ENCODE measurements at regions not wholly inside any gene's neighbourhood (a gene's known extent, or its start where the extent isn't known, plus 50 kb on each side); places are given as distances from the start of the nearest gene placed in this dataset.

GRCh38 chr2:194765723-194766122 lies 891.3 kb upstream of the SLC39A10 start:
- no peak overlapping the region for H3K4me3 ChIP-seq (ENCODE audit: insufficient read depth, low read depth, low read length)
- no peaks in the 10 kb centered on the region for H4K20me1 ChIP-seq (ENCODE audit: insufficient read depth, low read length)
- H3K79me2 ChIP-seq (ENCODE audit: insufficient read depth, low read length), result no peaks in the 10 kb centered on the region
- no peak overlapping the region for H3K4me3 Mint-ChIP-seq (ENCODE audit: unreplicated experiment)
- no peak overlapping the region for H3K27ac ChIP-seq (ENCODE audit: low read depth, low read length)
- no peak overlapping the region for H2AFZ ChIP-seq (ENCODE audit: low read depth, low read length)
- H3K36me3 ChIP-seq (ENCODE audit: insufficient read depth, low read length), result no peaks in the 10 kb centered on the region
- H3K27ac Mint-ChIP-seq (ENCODE audit: unreplicated experiment), result no peak overlapping the region
- no peak overlapping the region for H3K4me2 ChIP-seq (ENCODE audit: low read length)
- H3K9me3 ChIP-seq (ENCODE audit: insufficient read depth, low read depth, low read length), result no peaks in the 10 kb centered on the region
- no peaks in the 10 kb centered on the region for H3K36me3 Mint-ChIP-seq (ENCODE audit: low read depth, unreplicated experiment)
- no peak for FAIRE-seq
- no peaks in the 10 kb centered on the region for H3K27me3 ChIP-seq (ENCODE audit: insufficient read depth, low read length)
- no peak overlapping the region for H3K9ac ChIP-seq (ENCODE audit: low read length)
- no peak for DNase-seq (ENCODE audit: low read depth)
- no peaks in the 10 kb centered on the region for H3K4me1 Mint-ChIP-seq (ENCODE audit: low read depth, unreplicated experiment)
- no peaks in the 10 kb centered on the region for H3K4me1 ChIP-seq (ENCODE audit: insufficient read depth, low read length)
- no peak for TF ChIP-seq EZH2 (IDR thresholded peaks at IDR 0.05; ENCODE audit: insufficient read depth, low read length)
- no peak for TF ChIP-seq CTCF (IDR thresholded peaks at IDR 0.05; ENCODE audit: insufficient read depth, low read depth, low read length)
- peaks cover under 1% of the 10 kb centered on the region for H3K9me3 Mint-ChIP-seq (ENCODE audit: unreplicated experiment)
- peaks cover 3% of the 10 kb centered on the region for H3K27me3 Mint-ChIP-seq (ENCODE audit: low read depth, unreplicated experiment)

GRCh38 chr2:194750926-194751325 lies 906.1 kb upstream of the SLC39A10 start:
- no peaks in the 10 kb centered on the region for H4K20me1 ChIP-seq (ENCODE audit: insufficient read depth, low read length)
- H3K79me2 ChIP-seq (ENCODE audit: insufficient read depth, low read length), result no peaks in the 10 kb centered on the region
- Mint-ChIP-seq H3K4me3 (ENCODE audit: unreplicated experiment) (no peak overlapping the region), H3K9me3 (ENCODE audit: unreplicated experiment) (no peaks in the 10 kb centered on the region), H3K27me3 (ENCODE audit: low read depth, unreplicated experiment) (no peaks in the 10 kb centered on the region), H3K27ac (ENCODE audit: unreplicated experiment) (no peak overlapping the region), H3K4me1 (ENCODE audit: low read depth, unreplicated experiment) (no peaks in the 10 kb centered on the region), H3K36me3 (ENCODE audit: low read depth, unreplicated experiment) (no peaks in the 10 kb centered on the region)
- no peak overlapping the region for H2AFZ ChIP-seq (ENCODE audit: low read depth, low read length)
- H3K36me3 ChIP-seq (ENCODE audit: insufficient read depth, low read length), result no peaks in the 10 kb centered on the region
- DNase-seq (ENCODE audit: low read depth) (no peak), FAIRE-seq (no peak)
- H3K9me3 ChIP-seq (ENCODE audit: insufficient read depth, low read depth, low read length), result no peaks in the 10 kb centered on the region
- H3K9ac ChIP-seq (ENCODE audit: low read length), result no peak overlapping the region
- no peak for TF ChIP-seq CTCF (IDR thresholded peaks at IDR 0.05; ENCODE audit: insufficient read depth, low read depth, low read length)
- no peak for TF ChIP-seq EZH2 (IDR thresholded peaks at IDR 0.05; ENCODE audit: insufficient read depth, low read length)
- H3K27me3 ChIP-seq (ENCODE audit: insufficient read depth, low read length), result no peaks in the 10 kb centered on the region
- no peaks in the 10 kb centered on the region for H3K4me1 ChIP-seq (ENCODE audit: insufficient read depth, low read length)
- no peak overlapping the region for H3K4me2 ChIP-seq (ENCODE audit: low read length)
- H3K27ac ChIP-seq (ENCODE audit: low read depth, low read length), result no peak overlapping the region
- H3K4me3 ChIP-seq (ENCODE audit: insufficient read depth, low read depth, low read length), result no peak overlapping the region

GRCh38 chr2:194745557-194746146 lies 911.4 kb upstream of the SLC39A10 start:
- H3K4me3 Mint-ChIP-seq (ENCODE audit: unreplicated experiment), result no peak overlapping the region

More at GRCh38 chr2:194745557-194746146, 911.4 kb upstream of the SLC39A10 start:
- peak overlapping the region; percentile 39 for H2AFZ ChIP-seq (ENCODE audit: low read depth, low read length)
- no peak overlapping the region for H3K9ac ChIP-seq (ENCODE audit: low read length)
- no peaks in the 10 kb centered on the region for H3K9me3 ChIP-seq (ENCODE audit: insufficient read depth, low read depth, low read length)
- H3K36me3 Mint-ChIP-seq (ENCODE audit: low read depth, unreplicated experiment), result no peaks in the 10 kb centered on the region
- no peaks in the 10 kb centered on the region for H3K9me3 Mint-ChIP-seq (ENCODE audit: unreplicated experiment)
- H3K4me1 Mint-ChIP-seq (ENCODE audit: low read depth, unreplicated experiment), result no peaks in the 10 kb centered on the region
- H3K27ac Mint-ChIP-seq (ENCODE audit: unreplicated experiment), result no peak overlapping the region
- no peaks in the 10 kb centered on the region for H3K27me3 Mint-ChIP-seq (ENCODE audit: low read depth, unreplicated experiment)
- H4K20me1 ChIP-seq (ENCODE audit: insufficient read depth, low read length), result no peaks in the 10 kb centered on the region
- no peaks in the 10 kb centered on the region for H3K79me2 ChIP-seq (ENCODE audit: insufficient read depth, low read length)
- no peak for FAIRE-seq
- H3K4me2 ChIP-seq (ENCODE audit: low read length), result no peak overlapping the region
- H3K36me3 ChIP-seq (ENCODE audit: insufficient read depth, low read length), result no peaks in the 10 kb centered on the region
- no peak for TF ChIP-seq EZH2 (IDR thresholded peaks at IDR 0.05; ENCODE audit: insufficient read depth, low read length)
- no peak for TF ChIP-seq CTCF (IDR thresholded peaks at IDR 0.05; ENCODE audit: insufficient read depth, low read depth, low read length)
- no peak overlapping the region for H3K4me3 ChIP-seq (ENCODE audit: insufficient read depth, low read depth, low read length)
- H3K27ac ChIP-seq (ENCODE audit: low read depth, low read length), result no peak overlapping the region
- no peaks in the 10 kb centered on the region for H3K4me1 ChIP-seq (ENCODE audit: insufficient read depth, low read length)
- no peaks in the 10 kb centered on the region for H3K27me3 ChIP-seq (ENCODE audit: insufficient read depth, low read length)
- no peak for DNase-seq (ENCODE audit: low read depth)
